GM12874 (cell line): ENCODE measurements at regions not wholly inside any gene's neighbourhood (a gene's known extent, or its start where the extent isn't known, plus 50 kb on each side); places are given as distances from the start of the nearest gene placed in this dataset.

ENCODE experiments used
- CTCF ChIP-seq: IDR thresholded peaks from 2 replicates; pipeline ENCODE4 v1.5.1; 2011; ENCODE audit warnings: low read depth, mild to moderate bottlenecking, control low read depth, low read length, moderate library complexity; ENCODE audit not compliant: insufficient read depth

- TF ChIP-seq CTCF = no peak
These were observed 119.5 kb downstream of the RPL22L1 start for GRCh38 chr3:170750478-170750830.

GRCh38 chr3:170749765-170750477 is 120.1 kb downstream of the RPL22L1 start:
- TF ChIP-seq CTCF = no peak

GRCh38 chr3:170749185-170749584 is 120.8 kb downstream of the RPL22L1 start:
- TF ChIP-seq CTCF = no peak

- TF ChIP-seq CTCF = no peak
These were observed 123.6 kb downstream of the RPL22L1 start for GRCh38 chr3:170746175-170746942.

- no peak for TF ChIP-seq CTCF
These were observed 124.7 kb downstream of the RPL22L1 start for GRCh38 chr3:170745211-170745718.

GRCh38 chr3:170741756-170742529 is 128.1 kb downstream of the RPL22L1 start:
- no peak for TF ChIP-seq CTCF
